ENCODE measurements at regions not wholly inside any gene's neighbourhood (a gene's known extent, or its start where the extent isn't known, plus 50 kb on each side); places are given as distances from the start of the nearest gene placed in this dataset.

- Mint-ChIP-seq H3K27ac (ENCODE audit: unreplicated experiment) (no peak overlapping the region), H3K9me3 (ENCODE audit: unreplicated experiment) (no peaks in the 10 kb centered on the region)
- TF ChIP-seq CTCF (IDR thresholded peaks at IDR 0.05; ENCODE audit: unreplicated experiment): no peak
Measured at GRCh38 chr2:221693365-221693764, 121.3 kb upstream of the EPHA4 start.

GRCh38 chr2:221691571-221691970, 119.5 kb upstream of the EPHA4 start:
- no peak overlapping the region for H3K4me3 Mint-ChIP-seq (ENCODE audit: unreplicated experiment)
- no peaks in the 10 kb centered on the region for H3K4me1 Mint-ChIP-seq (ENCODE audit: unreplicated experiment)
- DNase-seq (ENCODE audit: low spot score): no peak
- no peaks in the 10 kb centered on the region for H3K9me3 Mint-ChIP-seq (ENCODE audit: unreplicated experiment)
- no peaks in the 10 kb centered on the region for H3K36me3 Mint-ChIP-seq (ENCODE audit: low read depth, unreplicated experiment)
- H3K27ac Mint-ChIP-seq (ENCODE audit: unreplicated experiment): no peak overlapping the region
- peaks cover 3% of the 10 kb centered on the region for H3K27me3 Mint-ChIP-seq (ENCODE audit: unreplicated experiment)
- TF ChIP-seq CTCF (IDR thresholded peaks at IDR 0.05; ENCODE audit: unreplicated experiment): no peak

More at GRCh38 chr2:221693365-221693764, 121.3 kb upstream of the EPHA4 start:
- DNase-seq (ENCODE audit: low spot score): no peak
- Mint-ChIP-seq H3K27me3 (ENCODE audit: unreplicated experiment) (peaks cover 3% of the 10 kb centered on the region), H3K36me3 (ENCODE audit: low read depth, unreplicated experiment) (no peaks in the 10 kb centered on the region), H3K4me3 (ENCODE audit: unreplicated experiment) (no peak overlapping the region), H3K4me1 (ENCODE audit: unreplicated experiment) (no peaks in the 10 kb centered on the region)

- H3K9me3 Mint-ChIP-seq (ENCODE audit: unreplicated experiment): no peaks in the 10 kb centered on the region
- H3K27ac Mint-ChIP-seq (ENCODE audit: unreplicated experiment): no peak overlapping the region
Measured at GRCh38 chr2:221689140-221689539, 117.0 kb upstream of the EPHA4 start.

GRCh38 chr2:221680548-221680947, 108.4 kb upstream of the EPHA4 start:
- no peak for DNase-seq (ENCODE audit: low spot score)
- Mint-ChIP-seq H3K4me1 (ENCODE audit: unreplicated experiment) (no peaks in the 10 kb centered on the region), H3K27ac (ENCODE audit: unreplicated experiment) (no peak overlapping the region), H3K9me3 (ENCODE audit: unreplicated experiment) (no peaks in the 10 kb centered on the region), H3K27me3 (ENCODE audit: unreplicated experiment) (no peaks in the 10 kb centered on the region), H3K36me3 (ENCODE audit: low read depth, unreplicated experiment) (no peaks in the 10 kb centered on the region), H3K4me3 (ENCODE audit: unreplicated experiment) (no peak overlapping the region)
- TF ChIP-seq CTCF (IDR thresholded peaks at IDR 0.05; ENCODE audit: unreplicated experiment): no peak

More at GRCh38 chr2:221689140-221689539, 117.0 kb upstream of the EPHA4 start:
- Mint-ChIP-seq H3K4me3 (ENCODE audit: unreplicated experiment) (no peak overlapping the region), H3K36me3 (ENCODE audit: low read depth, unreplicated experiment) (no peaks in the 10 kb centered on the region), H3K4me1 (ENCODE audit: unreplicated experiment) (no peaks in the 10 kb centered on the region), H3K27me3 (ENCODE audit: unreplicated experiment) (peaks cover 3% of the 10 kb centered on the region)
- TF ChIP-seq CTCF (IDR thresholded peaks at IDR 0.05; ENCODE audit: unreplicated experiment): no peak
- no peak for DNase-seq (ENCODE audit: low spot score)

GRCh38 chr2:221677688-221678087, 105.6 kb upstream of the EPHA4 start:
- DNase-seq (ENCODE audit: low spot score): no peak
- H3K27me3 Mint-ChIP-seq (ENCODE audit: unreplicated experiment): no peaks in the 10 kb centered on the region
- H3K9me3 Mint-ChIP-seq (ENCODE audit: unreplicated experiment): no peaks in the 10 kb centered on the region
- no peak overlapping the region for H3K4me3 Mint-ChIP-seq (ENCODE audit: unreplicated experiment)
- H3K4me1 Mint-ChIP-seq (ENCODE audit: unreplicated experiment): no peaks in the 10 kb centered on the region
- TF ChIP-seq CTCF (IDR thresholded peaks at IDR 0.05; ENCODE audit: unreplicated experiment): no peak
- H3K36me3 Mint-ChIP-seq (ENCODE audit: low read depth, unreplicated experiment): no peaks in the 10 kb centered on the region
- no peak overlapping the region for H3K27ac Mint-ChIP-seq (ENCODE audit: unreplicated experiment)
